B cell (primary cell): ENCODE measurements at regions not wholly inside any gene's neighbourhood (a gene's known extent, or its start where the extent isn't known, plus 50 kb on each side); places are given as distances from the start of the nearest gene placed in this dataset.
A peak's percentile ranks its signal among the peaks of the same experiment; 100 is the strongest.

Experiments used
- ATAC-seq: fragments of 200-7000 bp; cut with Tn5 transposase; one replicate; pipeline ENCODE4 v1.10.0; 2021; ENCODE audit warnings: low read depth, mild to moderate bottlenecking, moderate number of reproducible peaks, moderate library complexity
- CTCF ChIA-PET: fragments of 350-600 bp; sonication (Branson Sonifier 250); formaldehyde crosslinking; loops from one replicate; lab custom pipeline; 2021; ENCODE audit warnings: antibody characterized with exemption, inconsistent platforms; lab: Charles Lee
- POLR2A ChIA-PET: fragments of 350-600 bp; sonication (Branson Sonifier 250); formaldehyde crosslinking; loops from one replicate; lab custom pipeline; 2021; ENCODE audit warnings: antibody characterized with exemption; lab: Charles Lee
- DNase-seq: peaks from one replicate; pipeline ENCODE4 v3.0.0; 2013
- H2AFZ ChIP-seq: 2 replicates; pipeline ENCODE4 v1.6.1; 2012; ENCODE audit warnings: mild to moderate bottlenecking, low read depth, low read length; ENCODE audit not compliant: insufficient read depth, poor library complexity, severe bottlenecking
- H3K27ac ChIP-seq, 2 donors: 1 replicate in 1 of 2; 2 replicates in 1 of 2; pipeline ENCODE4 v1.5.1; 2012 to 2013; ENCODE audit warnings: low read length in 2 of 2, mild to moderate bottlenecking in 2 of 2, moderate library complexity in 1 of 2
- H3K27me3 ChIP-seq, 4 experiments: fragments of 200-600 bp in 1 of 4; sonication (generic) in 1 of 4; replicated peaks in 1 of 4; 1 replicate in 2 of 4; 2 replicates in 2 of 4; pipeline versions ENCODE4 v1.6.1 to v1.7.0; 2013 to 2016; ENCODE audit warnings: low read length in 3 of 4, mild to moderate bottlenecking in 2 of 4, mixed read lengths in 1 of 4, moderate library complexity in 1 of 4; ENCODE audit not compliant: insufficient read depth in 4 of 4, control insufficient read depth in 3 of 4; ENCODE audit errors: control extremely low read depth in 1 of 4
- H3K36me3 ChIP-seq, 2 experiments: replicated peaks in 1 of 2; 1 replicate in 1 of 2; 2 replicates in 1 of 2; pipeline versions ENCODE4 v1.6.1 to v1.7.1; 2013; ENCODE audit warnings: low read length in 1 of 2; ENCODE audit not compliant: insufficient read depth in 2 of 2, control insufficient read depth in 1 of 2; ENCODE audit errors: control extremely low read depth in 1 of 2, extremely low read depth in 1 of 2
- H3K4me1 ChIP-seq, 2 donors: fragments of 200-600 bp in 1 of 2; sonication (generic) in 1 of 2; 1 replicate in 1 of 2; 2 replicates in 1 of 2; pipeline versions ENCODE4 v1.5.1 to v1.6.1; 2013 to 2017; ENCODE audit warnings: low read length in 2 of 2; ENCODE audit not compliant: control insufficient read depth in 2 of 2, insufficient read depth in 2 of 2
- H3K4me2 ChIP-seq: replicated peaks from 2 replicates; pipeline ENCODE3; 2012; ENCODE audit warnings: mild to moderate bottlenecking, low read depth, low read length; ENCODE audit not compliant: poor library complexity, severe bottlenecking
- H3K4me3 ChIP-seq, 5 experiments: fragments of 200-600 bp in 1 of 5; sonication (generic) in 1 of 5; 1 replicate in 3 of 5; 2 replicates in 2 of 5; pipeline versions ENCODE4 v1.5.1 to v1.7.0; 2011 to 2016; ENCODE audit warnings: low read length in 4 of 5, mild to moderate bottlenecking in 4 of 5, low read depth in 2 of 5, control low read depth in 1 of 5, moderate library complexity in 1 of 5; ENCODE audit not compliant: insufficient read depth in 1 of 5; ENCODE audit errors: control extremely low read depth in 1 of 5, extremely low read depth in 1 of 5
- H3K79me2 ChIP-seq: fragments of 200-600 bp; sonication (generic); one replicate; pipeline ENCODE4 v1.6.0; 2016; ENCODE audit warnings: low read length; ENCODE audit not compliant: control insufficient read depth, insufficient read depth
- H3K9ac ChIP-seq: fragments of 200-600 bp; sonication (generic); 2 replicates; pipeline ENCODE4 v1.6.1; 2017; ENCODE audit warnings: mild to moderate bottlenecking, low read length, moderate library complexity
- H3K9me3 ChIP-seq, 3 donors: one replicate each; pipeline versions ENCODE4 v1.6.1 to v1.7.1; 2013; ENCODE audit warnings: low read length in 2 of 3; ENCODE audit not compliant: control insufficient read depth in 2 of 3, insufficient read depth in 1 of 3; ENCODE audit errors: control extremely low read depth in 1 of 3
- H4K20me1 ChIP-seq: 2 replicates; pipeline ENCODE4 v1.6.0; 2012; ENCODE audit warnings: mild to moderate bottlenecking, low read length; ENCODE audit not compliant: insufficient read depth, control insufficient read depth, poor library complexity, severe bottlenecking
- H3K27ac Mint-ChIP-seq: one replicate; pipeline ENCODE4 v1.8.0; 2021; ENCODE audit warnings: mixed read lengths
- H3K27me3 Mint-ChIP-seq: one replicate; pipeline ENCODE4 v1.8.0; 2021; ENCODE audit warnings: mixed read lengths
- H3K4me1 Mint-ChIP-seq: one replicate; pipeline ENCODE4 v1.8.0; 2021; ENCODE audit warnings: mixed read lengths
- H3K4me3 Mint-ChIP-seq: one replicate; pipeline ENCODE4 v1.8.0; 2021; ENCODE audit warnings: mixed read lengths
- H3K9me3 Mint-ChIP-seq: one replicate; pipeline ENCODE4 v1.8.0; 2022; ENCODE audit warnings: mixed read lengths; ENCODE audit not compliant: insufficient read depth
- EZH2 ChIP-seq: IDR thresholded peaks from 2 replicates; pipeline ENCODE4 v1.6.1; 2012; ENCODE audit warnings: borderline replicate concordance, low read depth, mild to moderate bottlenecking, moderate library complexity, low read length; ENCODE audit not compliant: insufficient read depth, poor library complexity, severe bottlenecking
- WGBS: methylation state at CpG from one replicate; pipeline ENCODE4 v1.1.5; 2013; ENCODE audit warnings: missing lambda C conversion rate; ENCODE audit not compliant: insufficient coverage; 5-methylcytosine and 5-hydroxymethylcytosine counted together
- intact Hi-C: fragments of 100-400 bp; cut with micrococcal nuclease; formaldehyde crosslinking; loops from one replicate; pipeline ENCODE4 v1.10.0; 2022
- TF ChIP-seq, protein P1 (sequence below): fragments of 200-600 bp; IDR thresholded peaks from one replicate; pipeline ENCODE4 v1.8.0; 2022; ENCODE audit warnings: antibody characterized with exemption, mild to moderate bottlenecking

DNA sequence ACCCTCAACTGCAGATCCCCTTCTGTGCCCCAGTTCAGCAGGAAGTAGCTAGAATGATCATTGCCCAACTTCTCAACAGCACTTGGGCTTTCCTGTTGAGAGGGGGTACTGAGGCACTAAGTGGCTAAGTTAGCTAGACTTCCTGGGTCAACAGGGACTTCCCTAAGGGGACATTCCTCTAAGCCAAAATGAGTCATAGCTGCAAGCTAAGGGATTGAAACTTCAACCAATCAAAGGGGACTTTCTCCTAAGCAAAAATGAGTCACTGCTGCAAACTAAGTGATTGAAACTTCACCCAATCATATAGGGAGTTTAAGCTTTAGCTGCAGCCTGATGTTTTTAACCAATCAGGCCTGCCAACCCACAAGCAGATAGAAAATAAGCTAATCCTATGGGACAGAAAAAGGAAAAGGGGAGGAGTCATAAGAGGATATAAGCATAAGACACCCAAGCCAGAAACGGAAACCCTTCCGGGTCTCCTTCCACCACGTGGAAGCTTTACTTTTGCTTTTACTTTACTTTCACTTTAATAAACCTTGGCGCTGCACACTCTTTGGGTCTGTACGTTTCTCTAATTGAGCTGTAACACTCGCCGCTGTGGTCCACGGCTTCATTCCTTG lies 659.0 kb upstream of the HS3ST5 start:
- peaks cover 0 to 5% (median 0%) of the 10 kb centered on the region in 3 donors for H3K9me3 ChIP-seq
- TF ChIP-seq EZH2: no peak
- TF ChIP-seq, protein P1, sequence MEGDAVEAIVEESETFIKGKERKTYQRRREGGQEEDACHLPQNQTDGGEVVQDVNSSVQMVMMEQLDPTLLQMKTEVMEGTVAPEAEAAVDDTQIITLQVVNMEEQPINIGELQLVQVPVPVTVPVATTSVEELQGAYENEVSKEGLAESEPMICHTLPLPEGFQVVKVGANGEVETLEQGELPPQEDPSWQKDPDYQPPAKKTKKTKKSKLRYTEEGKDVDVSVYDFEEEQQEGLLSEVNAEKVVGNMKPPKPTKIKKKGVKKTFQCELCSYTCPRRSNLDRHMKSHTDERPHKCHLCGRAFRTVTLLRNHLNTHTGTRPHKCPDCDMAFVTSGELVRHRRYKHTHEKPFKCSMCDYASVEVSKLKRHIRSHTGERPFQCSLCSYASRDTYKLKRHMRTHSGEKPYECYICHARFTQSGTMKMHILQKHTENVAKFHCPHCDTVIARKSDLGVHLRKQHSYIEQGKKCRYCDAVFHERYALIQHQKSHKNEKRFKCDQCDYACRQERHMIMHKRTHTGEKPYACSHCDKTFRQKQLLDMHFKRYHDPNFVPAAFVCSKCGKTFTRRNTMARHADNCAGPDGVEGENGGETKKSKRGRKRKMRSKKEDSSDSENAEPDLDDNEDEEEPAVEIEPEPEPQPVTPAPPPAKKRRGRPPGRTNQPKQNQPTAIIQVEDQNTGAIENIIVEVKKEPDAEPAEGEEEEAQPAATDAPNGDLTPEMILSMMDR: no peak
- WGBS: 80% methylated on average over 8 of the region's 8 CpGs
- Mint-ChIP-seq H3K9me3 (no peaks in the 10 kb centered on the region), H3K27ac (no peak overlapping the region), H3K4me3 (peak overlapping the region; percentile 60), H3K27me3 (no peaks in the 10 kb centered on the region), H3K4me1 (peaks cover 2% of the 10 kb centered on the region)
- ChIA-PET POLR2A (no interaction called here), CTCF (no interaction called here)
- DNase-seq (no peak), ATAC-seq (no peak)
- no peaks in the 10 kb centered on the region for H3K36me3 ChIP-seq
- intact Hi-C loops: no loop called here
- H3K4me3 ChIP-seq: peak overlapping the region in 1 of 5 experiments; percentile 27
- H3K9ac ChIP-seq: no peak overlapping the region
- no peaks in the 10 kb centered on the region for H3K27me3 ChIP-seq
- H3K4me2 ChIP-seq: no peak overlapping the region
- H3K79me2 ChIP-seq: no peaks in the 10 kb centered on the region
- no peaks in the 10 kb centered on the region for H4K20me1 ChIP-seq
- H3K4me1 ChIP-seq: no peaks in the 10 kb centered on the region
- no peak overlapping the region for H3K27ac ChIP-seq
- H2AFZ ChIP-seq: peak overlapping the region; percentile 49

DNA sequence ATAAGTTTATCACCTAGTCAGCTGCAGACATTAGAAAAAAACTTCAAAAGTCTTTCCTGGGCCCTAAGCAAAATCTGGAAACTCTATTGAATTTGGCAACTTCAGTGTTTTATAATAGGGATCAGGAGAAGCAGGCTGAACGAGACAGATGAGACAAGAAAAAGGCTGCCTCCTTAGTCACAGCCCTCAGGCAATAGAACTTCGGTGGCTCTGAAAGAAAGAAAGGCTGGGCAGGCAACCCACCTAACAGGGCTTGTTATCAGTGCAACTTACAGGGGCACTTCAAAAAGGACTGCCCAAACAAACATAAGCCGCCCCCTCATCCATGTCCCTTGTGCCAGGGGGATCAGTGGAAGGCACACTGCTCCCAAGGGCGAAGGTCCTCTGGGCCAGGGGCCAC lies 657.9 kb upstream of the HS3ST5 start:
- no peaks in the 10 kb centered on the region for H3K4me1 ChIP-seq
- peaks cover 0 to 5% (median 0%) of the 10 kb centered on the region in 3 donors for H3K9me3 ChIP-seq
- H3K4me2 ChIP-seq: no peak overlapping the region
- no peaks in the 10 kb centered on the region for H3K79me2 ChIP-seq
- no peaks in the 10 kb centered on the region for H4K20me1 ChIP-seq
- ATAC-seq (no peak), DNase-seq (no peak)
- ChIA-PET CTCF (no interaction called here), POLR2A (no interaction called here)
- peaks cover 2% of the 10 kb centered on the region for H3K4me1 Mint-ChIP-seq
- no peak for TF ChIP-seq EZH2
- TF ChIP-seq, protein P1: no peak
- H3K4me3 ChIP-seq: no peak overlapping the region
- 88% methylated on average over 4 of the region's 4 CpGs for whole genome bisulfite sequencing
- no peaks in the 10 kb centered on the region for H3K27me3 Mint-ChIP-seq
- intact Hi-C loops: no loop called here
- no peak overlapping the region for H3K27ac ChIP-seq
- no peaks in the 10 kb centered on the region for H3K27me3 ChIP-seq
- no peak overlapping the region for H3K9ac ChIP-seq
- H3K27ac Mint-ChIP-seq: no peak overlapping the region
- H3K9me3 Mint-ChIP-seq: no peaks in the 10 kb centered on the region
- H3K36me3 ChIP-seq: no peaks in the 10 kb centered on the region
- no peak overlapping the region for H2AFZ ChIP-seq
- no peak overlapping the region for H3K4me3 Mint-ChIP-seq
